CD14-positive monocyte (primary cell): ENCODE measurements at regions not wholly inside any gene's neighbourhood (a gene's known extent, or its start where the extent isn't known, plus 50 kb on each side); places are given as distances from the start of the nearest gene placed in this dataset.

Experiments used
- DNase-seq, 3 donors: peaks; one replicate each; pipeline ENCODE4 v3.0.0-alpha.2; 2011 to 2022
- H2AFZ ChIP-seq: 2 replicates; pipeline ENCODE4 v1.6.0; 2012; ENCODE audit warnings: mild to moderate bottlenecking, low read depth, low read length, inconsistent platforms; ENCODE audit not compliant: insufficient read depth, poor library complexity, severe bottlenecking
- H3K27ac ChIP-seq, 2 donors: 1 replicate in 1 of 2; 2 replicates in 1 of 2; pipeline ENCODE4 v1.5.1; 2012 to 2013; ENCODE audit warnings: low read length in 2 of 2, control low read depth in 1 of 2, inconsistent platforms in 1 of 2, low read depth in 1 of 2, mild to moderate bottlenecking in 1 of 2
- H3K27me3 ChIP-seq, 2 donors: one replicate each; pipeline versions ENCODE4 v1.6.0 to v1.6.1; 2011 to 2013; ENCODE audit warnings: low read length in 2 of 2; ENCODE audit not compliant: control insufficient read depth in 2 of 2, insufficient read depth in 2 of 2
- H3K36me3 ChIP-seq, 2 donors: replicated peaks in 1 of 2; 1 replicate in 1 of 2; 2 replicates in 1 of 2; pipeline versions ENCODE4 v1.5.1 to v1.6.1; 2012 to 2013; ENCODE audit warnings: low read length in 2 of 2, control low read depth in 1 of 2, inconsistent platforms in 1 of 2, mild to moderate bottlenecking in 1 of 2; ENCODE audit not compliant: insufficient read depth in 2 of 2, control insufficient read depth in 1 of 2
- H3K4me1 ChIP-seq, 2 donors: 1 replicate in 1 of 2; 2 replicates in 1 of 2; pipeline versions ENCODE4 v1.5.1 to v1.6.1; 2012 to 2013; ENCODE audit warnings: low read length in 2 of 2, control low read depth in 1 of 2, inconsistent platforms in 1 of 2, mild to moderate bottlenecking in 1 of 2, moderate library complexity in 1 of 2; ENCODE audit not compliant: insufficient read depth in 2 of 2, control insufficient read depth in 1 of 2
- H3K4me2 ChIP-seq: replicated peaks from 2 replicates; pipeline ENCODE3; 2012; ENCODE audit warnings: low read length, moderate library complexity, mild to moderate bottlenecking; ENCODE audit not compliant: poor library complexity, severe bottlenecking; ENCODE audit errors: extremely low read depth
- H3K4me3 ChIP-seq, 3 experiments: fragments of 200-600 bp in 1 of 3; sonication (generic) in 1 of 3; replicated peaks in 1 of 3; 1 replicate in 2 of 3; 2 replicates in 1 of 3; pipeline ENCODE4 v1.5.1; 2011 to 2013; ENCODE audit warnings: low read length in 3 of 3, mild to moderate bottlenecking in 3 of 3, control low read depth in 2 of 3, low read depth in 2 of 3, inconsistent platforms in 1 of 3, moderate library complexity in 1 of 3
- H3K79me2 ChIP-seq: 2 replicates; pipeline ENCODE4 v1.6.0; 2012; ENCODE audit warnings: mild to moderate bottlenecking, control low read depth, inconsistent platforms, low read length, moderate library complexity; ENCODE audit not compliant: insufficient read depth
- H3K9ac ChIP-seq: 2 replicates; pipeline ENCODE4 v1.6.0; 2017; ENCODE audit warnings: low read length, mild to moderate bottlenecking; ENCODE audit not compliant: insufficient read depth, poor library complexity, severe bottlenecking
- H3K9me3 ChIP-seq, 2 donors: replicated peaks in 1 of 2; 1 replicate in 1 of 2; 2 replicates in 1 of 2; pipeline versions ENCODE4 v1.5.1 to v1.6.1; 2012 to 2013; ENCODE audit warnings: low read length in 2 of 2, control low read depth in 1 of 2; ENCODE audit not compliant: control insufficient read depth in 1 of 2, insufficient read depth in 1 of 2
- H4K20me1 ChIP-seq: 2 replicates; pipeline ENCODE4 v1.6.0; 2012; ENCODE audit warnings: mild to moderate bottlenecking, low read length, control low read depth, moderate library complexity; ENCODE audit not compliant: insufficient read depth
- H3K27ac Mint-ChIP-seq, 7 donors: one replicate each; pipeline ENCODE4 v1.8.0; 2020; ENCODE audit warnings: mild to moderate bottlenecking in 7 of 7, mixed read lengths in 7 of 7, moderate library complexity in 6 of 7, inconsistent platforms in 2 of 7
- H3K27me3 Mint-ChIP-seq, 3 donors: one replicate each; pipeline ENCODE4 v1.8.0; 2021 to 2022; ENCODE audit warnings: low read depth in 3 of 3, mild to moderate bottlenecking in 3 of 3, mixed read lengths in 3 of 3, moderate library complexity in 3 of 3, inconsistent platforms in 1 of 3
- H3K36me3 Mint-ChIP-seq, 2 donors: one replicate each; pipeline ENCODE4 v1.8.0; 2020; ENCODE audit warnings: mixed read lengths in 2 of 2, inconsistent platforms in 1 of 2, mild to moderate bottlenecking in 1 of 2
- H3K4me1 Mint-ChIP-seq: one replicate; pipeline ENCODE4 v1.8.0; 2020; ENCODE audit warnings: mild to moderate bottlenecking, mixed read lengths
- H3K4me3 Mint-ChIP-seq, 2 donors: one replicate each; pipeline ENCODE4 v1.8.0; 2020; ENCODE audit warnings: mild to moderate bottlenecking in 2 of 2, mixed read lengths in 2 of 2, moderate library complexity in 1 of 2
- H3K9me3 Mint-ChIP-seq, 7 donors: one replicate each; pipeline ENCODE4 v1.8.0; 2020 to 2022; ENCODE audit warnings: mixed read lengths in 7 of 7, mild to moderate bottlenecking in 6 of 7, moderate library complexity in 6 of 7, inconsistent platforms in 2 of 7
- WGBS: methylation state at CpG from one replicate; pipeline ENCODE4 v1.1.5; 2013; ENCODE audit warnings: missing lambda C conversion rate; ENCODE audit not compliant: insufficient coverage; 5-methylcytosine and 5-hydroxymethylcytosine counted together
- intact Hi-C, 2 donors: fragments of 100-400 bp; cut with micrococcal nuclease; formaldehyde crosslinking; loops; one replicate each; pipeline versions ENCODE4 v1.15.0 to v1.15.1; 2023
- TF ChIP-seq, protein P1 (sequence below): fragments of 200-600 bp; IDR thresholded peaks from one replicate; pipeline ENCODE4 v1.8.0; 2022; ENCODE audit warnings: antibody characterized with exemption, mild to moderate bottlenecking

DNA sequence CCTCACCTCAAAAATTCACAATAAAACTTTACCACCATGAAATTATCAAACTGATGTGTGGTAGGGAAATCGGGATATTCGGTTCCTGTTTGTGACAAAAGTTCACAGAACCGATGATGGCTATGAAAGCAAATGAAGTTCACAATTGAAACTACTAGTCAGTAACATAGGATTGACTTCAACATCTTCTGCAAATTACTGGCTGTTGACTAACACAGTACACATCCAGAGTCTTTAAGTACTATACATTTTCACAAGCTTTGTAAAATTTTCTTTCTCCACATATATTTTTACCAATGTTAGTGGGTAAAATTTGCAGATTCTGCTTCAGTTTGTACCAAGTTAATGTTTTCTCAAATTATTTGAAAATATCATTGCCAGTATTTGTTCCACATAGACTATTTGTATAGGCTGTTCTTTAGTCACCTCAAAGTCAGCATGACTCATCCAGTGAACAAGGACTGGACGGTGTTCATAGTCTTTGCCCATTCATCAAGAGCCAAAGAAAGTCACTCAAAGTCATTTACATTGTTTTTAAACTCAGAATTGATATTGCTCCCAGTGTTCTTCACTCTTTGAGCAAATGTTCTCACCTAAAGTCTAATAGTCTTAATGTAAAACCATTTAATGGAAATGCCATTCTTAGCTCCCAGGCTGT is 213.4 kb downstream of the USP25 start:
- no peak overlapping the region for H3K4me3 Mint-ChIP-seq
- Histone ChIP-seq H3K9ac (no peak overlapping the region), H3K79me2 (no peaks in the 10 kb centered on the region)

DNA sequence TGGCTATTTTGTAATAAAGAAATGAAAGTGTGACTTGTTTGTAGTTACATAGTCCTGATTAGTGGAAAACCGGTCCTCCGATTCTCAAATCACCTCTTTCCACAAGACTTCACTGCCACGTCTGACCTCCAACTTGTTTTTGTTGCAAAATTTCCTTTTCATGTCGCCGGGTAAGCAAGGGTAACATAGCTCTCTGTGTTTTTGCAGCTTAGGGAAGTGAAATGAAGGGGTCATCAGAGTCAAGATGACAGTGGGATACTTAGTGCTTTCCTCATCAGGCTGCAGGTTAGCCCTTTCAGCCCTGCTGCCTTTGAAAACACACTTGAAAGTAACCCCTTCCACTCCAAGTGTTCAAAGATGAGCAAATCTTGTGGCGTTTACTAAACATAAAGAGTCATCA is 217.9 kb downstream of the USP25 start:
- Histone ChIP-seq H3K27ac (no peak overlapping the region), H3K9ac (no peak overlapping the region), H3K27me3 (no peaks in the 10 kb centered on the region), H4K20me1 (no peaks in the 10 kb centered on the region), H3K36me3 (no peaks in the 10 kb centered on the region), H3K79me2 (no peaks in the 10 kb centered on the region), H2AFZ (no peak overlapping the region), H3K4me1 (no peaks in the 10 kb centered on the region), H3K4me2 (no peak overlapping the region), H3K9me3 (no peaks in the 10 kb centered on the region), H3K4me3 (no peak overlapping the region)
- H3K4me3 Mint-ChIP-seq: no peak overlapping the region
- DNase-seq: no peak
- WGBS: no CpG with 5 or more reads among the region's 6 CpGs
- no peaks in the 10 kb centered on the region for H3K4me1 Mint-ChIP-seq
- no peaks in the 10 kb centered on the region for H3K27me3 Mint-ChIP-seq
- intact Hi-C loops: no loop called here
- H3K9me3 Mint-ChIP-seq: peaks cover 0 to 20% (median 10%) of the 10 kb centered on the region in 7 donors
- no peak overlapping the region for H3K27ac Mint-ChIP-seq
- TF ChIP-seq, protein P1, sequence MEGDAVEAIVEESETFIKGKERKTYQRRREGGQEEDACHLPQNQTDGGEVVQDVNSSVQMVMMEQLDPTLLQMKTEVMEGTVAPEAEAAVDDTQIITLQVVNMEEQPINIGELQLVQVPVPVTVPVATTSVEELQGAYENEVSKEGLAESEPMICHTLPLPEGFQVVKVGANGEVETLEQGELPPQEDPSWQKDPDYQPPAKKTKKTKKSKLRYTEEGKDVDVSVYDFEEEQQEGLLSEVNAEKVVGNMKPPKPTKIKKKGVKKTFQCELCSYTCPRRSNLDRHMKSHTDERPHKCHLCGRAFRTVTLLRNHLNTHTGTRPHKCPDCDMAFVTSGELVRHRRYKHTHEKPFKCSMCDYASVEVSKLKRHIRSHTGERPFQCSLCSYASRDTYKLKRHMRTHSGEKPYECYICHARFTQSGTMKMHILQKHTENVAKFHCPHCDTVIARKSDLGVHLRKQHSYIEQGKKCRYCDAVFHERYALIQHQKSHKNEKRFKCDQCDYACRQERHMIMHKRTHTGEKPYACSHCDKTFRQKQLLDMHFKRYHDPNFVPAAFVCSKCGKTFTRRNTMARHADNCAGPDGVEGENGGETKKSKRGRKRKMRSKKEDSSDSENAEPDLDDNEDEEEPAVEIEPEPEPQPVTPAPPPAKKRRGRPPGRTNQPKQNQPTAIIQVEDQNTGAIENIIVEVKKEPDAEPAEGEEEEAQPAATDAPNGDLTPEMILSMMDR: no peak
- no peaks in the 10 kb centered on the region for H3K36me3 Mint-ChIP-seq

More for the DNA sequence above, 213.4 kb downstream of the USP25 start:
- TF ChIP-seq, protein P1: no peak
- Histone ChIP-seq H3K9me3 (no peaks in the 10 kb centered on the region), H3K27ac (no peak overlapping the region), H4K20me1 (no peaks in the 10 kb centered on the region), H3K4me3 (no peak overlapping the region), H3K36me3 (no peaks in the 10 kb centered on the region), H3K4me1 (no peaks in the 10 kb centered on the region), H2AFZ (no peak overlapping the region), H3K27me3 (no peaks in the 10 kb centered on the region), H3K4me2 (no peak overlapping the region)
- Mint-ChIP-seq H3K27me3 (no peaks in the 10 kb centered on the region), H3K36me3 (no peaks in the 10 kb centered on the region), H3K27ac (no peak overlapping the region), H3K4me1 (no peaks in the 10 kb centered on the region), H3K9me3 (peaks cover 0 to 3% (median 0%) of the 10 kb centered on the region in 7 donors)
- DNase-seq: no peak
- intact Hi-C loops: no loop called here
- WGBS: 100% methylated on average over 1 of the region's 4 CpGs
